Right lobe of liver (tissue), 4 donors: ENCODE measurements at regions not wholly inside any gene's neighbourhood (a gene's known extent, or its start where the extent isn't known, plus 50 kb on each side); places are given as distances from the start of the nearest gene placed in this dataset.

Source experiments
- CTCF ChIP-seq, 4 donors: fragments of 200-600 bp in 3 of 4; fragments of 450-650 bp in 1 of 4; IDR thresholded peaks; one replicate each; pipeline versions ENCODE4 v1.5.1 to v1.8.0; 2016 to 2022; ENCODE audit warnings: antibody characterized with exemption in 4 of 4, mild to moderate bottlenecking in 2 of 4
- POLR2A ChIP-seq: fragments of 450-650 bp; IDR thresholded peaks from one replicate; pipeline ENCODE4 v1.6.1; 2017; ENCODE audit warnings: antibody characterized with exemption, mild to moderate bottlenecking
- donor health status: DM: no; HTN: no; CAD: no.
- donor health status: DM: no; HTN: no; CAD: no.
- donor health status: DM: no; HTN: yes; CAD: no.

GRCh38 chr10:9814285-9814864 lies 1203.3 kb upstream of the CELF2 start:
- TF ChIP-seq CTCF (IDR thresholded peaks at IDR 0.05) (no peak), POLR2A (no peak)
